NB4 (cell line): ENCODE measurements at regions not wholly inside any gene's neighbourhood (a gene's known extent, or its start where the extent isn't known, plus 50 kb on each side); places are given as distances from the start of the nearest gene placed in this dataset.
A peak's percentile ranks its signal among the peaks of the same experiment; 100 is the strongest.

Experiments used
- DNase-seq: peaks from one replicate; pipeline ENCODE4 v3.0.0; 2010; ENCODE audit warnings: low read depth
- H3K4me3 ChIP-seq: one replicate; pipeline ENCODE4 v1.5.1; 2011; ENCODE audit warnings: mild to moderate bottlenecking, low read depth, low read length, moderate library complexity
- CTCF ChIP-seq: IDR thresholded peaks from one replicate; pipeline ENCODE4 v1.5.1; 2012; ENCODE audit warnings: low read depth, low read length
- MAX ChIP-seq: IDR thresholded peaks from 2 replicates; pipeline ENCODE4 v1.6.1; 2011; ENCODE audit warnings: low read depth, low read length
- MYC ChIP-seq: IDR thresholded peaks from 2 replicates; pipeline ENCODE4 v1.6.1; 2011; ENCODE audit warnings: low read depth, low read length
- POLR2A ChIP-seq: IDR thresholded peaks from 2 replicates; pipeline ENCODE4 v1.6.1; 2011; ENCODE audit warnings: mild to moderate bottlenecking; ENCODE audit not compliant: insufficient read length; ENCODE audit errors: extremely low read depth

GRCh38 chr12:70154960-70155589 lies 88.2 kb upstream of the CNOT2 start:
- TF ChIP-seq MAX (no peak), CTCF (no peak), POLR2A (no peak), MYC (no peak)
- no peak overlapping the region for H3K4me3 ChIP-seq
- DNase-seq: peak; percentile 21

GRCh38 chr12:70157099-70157498 lies 86.1 kb upstream of the CNOT2 start:
- H3K4me3 ChIP-seq: no peak overlapping the region
- TF ChIP-seq POLR2A (no peak), CTCF (no peak), MYC (no peak), MAX (no peak)
- DNase-seq: no peak

GRCh38 chr12:70165450-70165849 lies 77.8 kb upstream of the CNOT2 start:
- DNase-seq: peak; percentile 4
- no peak for TF ChIP-seq POLR2A
- no peak for TF ChIP-seq CTCF
- no peak overlapping the region for H3K4me3 ChIP-seq

GRCh38 chr12:70176290-70176689 lies 66.9 kb upstream of the CNOT2 start:
- no peak for DNase-seq
- TF ChIP-seq MAX: no peak
- no peak for TF ChIP-seq MYC
- no peak for TF ChIP-seq POLR2A
- TF ChIP-seq CTCF: no peak
- H3K4me3 ChIP-seq: no peak overlapping the region

GRCh38 chr12:70177631-70178030 lies 65.6 kb upstream of the CNOT2 start:
- TF ChIP-seq MYC (no peak), POLR2A (no peak), CTCF (no peak), MAX (no peak)
- H3K4me3 ChIP-seq: no peak overlapping the region
- DNase-seq: no peak

GRCh38 chr12:70178038-70178437 lies 65.2 kb upstream of the CNOT2 start:
- DNase-seq: no peak
- no peak for TF ChIP-seq MYC
- TF ChIP-seq MAX: no peak
- TF ChIP-seq CTCF: no peak
- TF ChIP-seq POLR2A: no peak
- H3K4me3 ChIP-seq: no peak overlapping the region
